Vagina (tissue), 2 donors: ENCODE measurements at regions not wholly inside any gene's neighbourhood (a gene's known extent, or its start where the extent isn't known, plus 50 kb on each side); places are given as distances from the start of the nearest gene placed in this dataset.
"Not testable (repeated sequence)": the region's sequence is repeated elsewhere in the genome, so short reads cannot be mapped to it uniquely, and the experiment has no call there.

Experiments used
- POLR2A ChIP-seq, 2 donors: fragments of 450-650 bp; IDR thresholded peaks; one replicate each; pipeline ENCODE4 v1.6.1; 2017; ENCODE audit warnings: antibody characterized with exemption in 2 of 2, mild to moderate bottlenecking in 2 of 2, moderate library complexity in 2 of 2
- TF ChIP-seq, protein P1 (sequence below), 3 experiments: fragments of 450-650 bp in 2 of 3; fragments of 200-600 bp in 1 of 3; sonication (generic) in 1 of 3; IDR thresholded peaks; one replicate each; pipeline ENCODE4 v1.5.1; 2017 to 2019; ENCODE audit warnings: antibody characterized with exemption in 3 of 3, mild to moderate bottlenecking in 2 of 3, moderate library complexity in 2 of 3

DNA sequence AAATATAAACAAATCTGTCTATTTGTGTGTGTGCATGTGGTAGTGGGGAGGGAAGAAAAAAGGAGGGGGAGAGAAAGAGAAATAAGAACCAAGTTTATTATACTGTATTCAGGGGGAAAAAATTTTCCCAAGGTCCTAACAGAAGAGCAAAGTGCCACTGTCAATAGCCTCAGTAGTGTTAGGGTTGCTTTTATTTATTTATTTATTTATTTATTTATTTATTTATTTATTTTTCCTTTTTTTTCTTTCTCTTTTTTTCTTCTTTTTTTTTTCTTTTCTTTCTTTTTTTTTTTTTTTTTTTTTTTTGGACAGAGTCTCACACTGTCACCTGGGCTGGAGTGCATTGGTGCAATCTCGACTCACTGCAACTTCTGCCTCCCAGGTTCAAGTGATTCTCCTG is 352.7 kb downstream of the OR4F29 start:
- TF ChIP-seq, protein P1, sequence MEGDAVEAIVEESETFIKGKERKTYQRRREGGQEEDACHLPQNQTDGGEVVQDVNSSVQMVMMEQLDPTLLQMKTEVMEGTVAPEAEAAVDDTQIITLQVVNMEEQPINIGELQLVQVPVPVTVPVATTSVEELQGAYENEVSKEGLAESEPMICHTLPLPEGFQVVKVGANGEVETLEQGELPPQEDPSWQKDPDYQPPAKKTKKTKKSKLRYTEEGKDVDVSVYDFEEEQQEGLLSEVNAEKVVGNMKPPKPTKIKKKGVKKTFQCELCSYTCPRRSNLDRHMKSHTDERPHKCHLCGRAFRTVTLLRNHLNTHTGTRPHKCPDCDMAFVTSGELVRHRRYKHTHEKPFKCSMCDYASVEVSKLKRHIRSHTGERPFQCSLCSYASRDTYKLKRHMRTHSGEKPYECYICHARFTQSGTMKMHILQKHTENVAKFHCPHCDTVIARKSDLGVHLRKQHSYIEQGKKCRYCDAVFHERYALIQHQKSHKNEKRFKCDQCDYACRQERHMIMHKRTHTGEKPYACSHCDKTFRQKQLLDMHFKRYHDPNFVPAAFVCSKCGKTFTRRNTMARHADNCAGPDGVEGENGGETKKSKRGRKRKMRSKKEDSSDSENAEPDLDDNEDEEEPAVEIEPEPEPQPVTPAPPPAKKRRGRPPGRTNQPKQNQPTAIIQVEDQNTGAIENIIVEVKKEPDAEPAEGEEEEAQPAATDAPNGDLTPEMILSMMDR (IDR thresholded peaks at IDR 0.05): not testable (repeated sequence)
- TF ChIP-seq POLR2A (IDR thresholded peaks at IDR 0.05): not testable (repeated sequence)
